HEK293 (cell line): ENCODE measurements at regions not wholly inside any gene's neighbourhood (a gene's known extent, or its start where the extent isn't known, plus 50 kb on each side); places are given as distances from the start of the nearest gene placed in this dataset.

Experiments used
- CTCF ChIA-PET: fragments of 350-600 bp; formaldehyde crosslinking; extraction: SDS; loops from one replicate; lab custom pipeline; 2021; ENCODE audit warnings: antibody characterized with exemption; lab: Yijun Ruan, JAX
- POLR2A ChIA-PET: fragments of 300-600 bp; formaldehyde crosslinking; extraction: SDS; loops from one replicate; lab custom pipeline; 2020; ENCODE audit warnings: antibody characterized with exemption, inconsistent platforms; lab: Yijun Ruan, JAX
- H3K27ac ChIP-seq: fragments of 200-500 bp; sonication (Bioruptor generic); 2 replicates; pipeline ENCODE4 v1.5.1; 2014; ENCODE audit warnings: low read depth, low read length, control low read depth, inconsistent platforms; ENCODE audit errors: extremely low read depth
- H3K36me3 ChIP-seq, 2 experiments: fragments of 200-500 bp in 1 of 2; sonication (Bioruptor generic) in 1 of 2; 1 replicate in 1 of 2; 2 replicates in 1 of 2; pipeline ENCODE4 v1.5.1; 2014 to 2017; ENCODE audit warnings: inconsistent platforms in 2 of 2, low read length in 2 of 2; ENCODE audit not compliant: control insufficient read depth in 2 of 2, insufficient read depth in 1 of 2
- H3K4me1 ChIP-seq: fragments of 200-500 bp; sonication (Bioruptor generic); 2 replicates; pipeline ENCODE4 v1.5.1; 2014; ENCODE audit warnings: mild to moderate bottlenecking, low read length, inconsistent platforms; ENCODE audit not compliant: control insufficient read depth, insufficient read depth
- H3K4me3 ChIP-seq: 2 replicates; pipeline ENCODE4 v1.5.1; 2011; ENCODE audit warnings: low read depth, mild to moderate bottlenecking, control low read depth, low read length, moderate library complexity
- H3K9me3 ChIP-seq: fragments of 200-500 bp; sonication (Bioruptor generic); 2 replicates; pipeline ENCODE4 v1.5.1; 2014; ENCODE audit warnings: low read depth, low read length, inconsistent platforms; ENCODE audit not compliant: control insufficient read depth, insufficient read depth
- HOXD13 ChIP-seq: sonication (generic); formaldehyde crosslinking; IDR thresholded peaks from 2 replicates; pipeline ENCODE4 v1.8.0; 2022; ENCODE audit warnings: missing genetic modification reagents, borderline replicate concordance
- KLF1 ChIP-seq: fragments of 450-650 bp; formaldehyde crosslinking; IDR thresholded peaks from 2 replicates; pipeline ENCODE4 v1.5.1; 2016; ENCODE audit warnings: missing biosample characterization, missing genetic modification characterization
- KLF7 ChIP-seq: fragments of 450-650 bp; formaldehyde crosslinking; IDR thresholded peaks from 2 replicates; pipeline ENCODE4 v1.5.1; 2016; ENCODE audit warnings: missing biosample characterization, missing genetic modification characterization, borderline replicate concordance
- KLF9 ChIP-seq: fragments of 450-650 bp; formaldehyde crosslinking; IDR thresholded peaks from 2 replicates; pipeline ENCODE4 v1.5.1; 2016; ENCODE audit warnings: missing biosample characterization, missing genetic modification characterization, low read depth
- MYNN ChIP-seq: fragments of 450-650 bp; formaldehyde crosslinking; IDR thresholded peaks from 2 replicates; pipeline ENCODE4 v1.5.1; 2016; ENCODE audit warnings: missing biosample characterization, missing genetic modification characterization, borderline replicate concordance
- OSR2 ChIP-seq: fragments of 450-650 bp; formaldehyde crosslinking; IDR thresholded peaks from 2 replicates; pipeline ENCODE4 v1.5.1; 2016; ENCODE audit warnings: missing biosample characterization, missing genetic modification characterization
- PBX3 ChIP-seq: sonication (generic); formaldehyde crosslinking; IDR thresholded peaks from 2 replicates; pipeline ENCODE4 v1.8.1; 2022; ENCODE audit warnings: mild to moderate bottlenecking, moderate library complexity, missing genetic modification reagents
- PRDM1 ChIP-seq: fragments of 450-650 bp; formaldehyde crosslinking; IDR thresholded peaks from 2 replicates; pipeline ENCODE4; 2016; ENCODE audit warnings: missing biosample characterization, missing genetic modification characterization
- SP3 ChIP-seq: fragments of 450-650 bp; formaldehyde crosslinking; IDR thresholded peaks from 2 replicates; pipeline ENCODE4 v1.5.1; 2016; ENCODE audit warnings: missing biosample characterization, missing genetic modification characterization
- ZBTB48 ChIP-seq: fragments of 450-650 bp; formaldehyde crosslinking; IDR thresholded peaks from 2 replicates; pipeline ENCODE4 v1.5.1; 2016; ENCODE audit warnings: missing biosample characterization, missing genetic modification characterization
- ZBTB8A ChIP-seq: fragments of 450-650 bp; formaldehyde crosslinking; IDR thresholded peaks from 2 replicates; pipeline ENCODE4 v1.5.1; 2016; ENCODE audit warnings: missing biosample characterization, missing genetic modification characterization
- ZFHX2 ChIP-seq: fragments of 450-650 bp; formaldehyde crosslinking; conservative IDR thresholded peaks from 2 replicates; pipeline ENCODE4 v1.5.1; 2016; ENCODE audit warnings: missing biosample characterization, missing genetic modification characterization
- ZNF132 ChIP-seq: fragments of 450-650 bp; formaldehyde crosslinking; IDR thresholded peaks from 2 replicates; pipeline ENCODE4 v1.5.1; 2017; ENCODE audit warnings: missing biosample characterization, missing genetic modification characterization, borderline replicate concordance
- ZNF138 ChIP-seq: fragments of 450-650 bp; formaldehyde crosslinking; IDR thresholded peaks from 2 replicates; pipeline ENCODE4 v1.5.1; 2016; ENCODE audit warnings: missing biosample characterization, missing genetic modification characterization, borderline replicate concordance
- ZNF18 ChIP-seq: fragments of 450-650 bp; formaldehyde crosslinking; IDR thresholded peaks from 2 replicates; pipeline ENCODE4 v1.5.1; 2016; ENCODE audit warnings: missing biosample characterization, missing genetic modification characterization
- ZNF184 ChIP-seq: fragments of 450-650 bp; IDR thresholded peaks from 2 replicates; pipeline ENCODE4 v1.5.1; 2018; ENCODE audit warnings: missing biosample characterization, mild to moderate bottlenecking, missing genetic modification characterization
- ZNF202 ChIP-seq: fragments of 450-650 bp; formaldehyde crosslinking; IDR thresholded peaks from 2 replicates; pipeline ENCODE4 v1.5.1; 2016; ENCODE audit warnings: missing biosample characterization, missing genetic modification characterization, borderline replicate concordance
- ZNF239 ChIP-seq: fragments of 450-650 bp; formaldehyde crosslinking; IDR thresholded peaks from 2 replicates; pipeline ENCODE4 v1.5.1; 2016; ENCODE audit warnings: missing biosample characterization, missing genetic modification characterization
- ZNF292 ChIP-seq: fragments of 450-650 bp; formaldehyde crosslinking; IDR thresholded peaks from 2 replicates; pipeline ENCODE4 v1.5.1; 2016; ENCODE audit warnings: low read depth, missing biosample characterization, missing genetic modification characterization, borderline replicate concordance
- ZNF433 ChIP-seq: fragments of 450-650 bp; formaldehyde crosslinking; IDR thresholded peaks from 2 replicates; pipeline ENCODE4 v1.5.1; 2016; ENCODE audit warnings: missing biosample characterization, missing genetic modification characterization, low read depth
- ZNF544 ChIP-seq: fragments of 450-650 bp; formaldehyde crosslinking; IDR thresholded peaks from 2 replicates; pipeline ENCODE4 v1.5.0; 2017; ENCODE audit warnings: missing biosample characterization, missing genetic modification characterization
- ZNF555 ChIP-seq: fragments of 450-650 bp; formaldehyde crosslinking; conservative IDR thresholded peaks from 2 replicates; pipeline ENCODE4 v1.5.1; 2017; ENCODE audit warnings: missing biosample characterization, mild to moderate bottlenecking, missing genetic modification characterization, inconsistent platforms
- ZNF558 ChIP-seq: fragments of 450-650 bp; formaldehyde crosslinking; IDR thresholded peaks from 2 replicates; pipeline ENCODE4 v1.5.1; 2016; ENCODE audit warnings: missing biosample characterization, missing genetic modification characterization
- ZNF560 ChIP-seq: fragments of 450-650 bp; formaldehyde crosslinking; IDR thresholded peaks from 2 replicates; pipeline ENCODE4 v1.5.1; 2017; ENCODE audit warnings: missing biosample characterization, missing genetic modification characterization, borderline replicate concordance
- ZNF610 ChIP-seq: fragments of 450-650 bp; formaldehyde crosslinking; IDR thresholded peaks from 2 replicates; pipeline ENCODE4 v1.5.1; 2016; ENCODE audit warnings: missing biosample characterization, missing genetic modification characterization, borderline replicate concordance
- ZNF707 ChIP-seq: fragments of 450-650 bp; formaldehyde crosslinking; IDR thresholded peaks from 2 replicates; pipeline ENCODE4 v1.5.1; 2016; ENCODE audit warnings: missing biosample characterization, missing genetic modification characterization
- ZNF747 ChIP-seq: fragments of 450-650 bp; formaldehyde crosslinking; IDR thresholded peaks from 2 replicates; pipeline ENCODE4 v1.5.1; 2016; ENCODE audit warnings: missing biosample characterization, missing genetic modification characterization
- TF ChIP-seq, protein P1 (sequence below): fragments of 450-650 bp; IDR thresholded peaks from 2 replicates; pipeline ENCODE4 v1.5.1; 2018; ENCODE audit warnings: missing biosample characterization, missing genetic modification characterization
- TF ChIP-seq, protein P2 (sequence below): fragments of 450-650 bp; formaldehyde crosslinking; optimal IDR thresholded peaks from 2 replicates; pipeline ENCODE3; 2016; ENCODE audit warnings: missing biosample characterization, mild to moderate bottlenecking, missing genetic modification characterization
- TF ChIP-seq, protein P3 (sequence below): fragments of 450-650 bp; formaldehyde crosslinking; IDR thresholded peaks from 2 replicates; pipeline ENCODE4 v1.5.1; 2016; ENCODE audit warnings: missing biosample characterization, missing genetic modification characterization

DNA sequence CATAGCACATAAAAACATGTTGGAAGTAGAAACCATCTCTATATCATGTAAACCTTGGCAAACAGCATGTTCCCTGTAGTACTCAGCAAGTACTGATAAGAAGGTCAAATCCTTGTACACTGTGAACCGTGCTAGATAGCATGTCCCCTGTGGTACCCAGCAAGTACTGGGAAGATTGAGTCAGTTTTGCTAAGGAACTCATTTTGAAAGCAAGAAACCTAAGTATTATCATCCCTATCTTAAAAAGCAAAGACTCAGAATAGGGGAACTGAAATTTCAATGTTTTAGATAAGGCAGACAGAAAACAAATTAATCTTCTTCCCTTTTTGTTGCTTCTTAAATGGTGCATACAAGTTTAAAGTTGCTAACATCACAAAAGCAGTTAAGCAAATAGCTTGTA is 180.2 kb downstream of the RBM46 start (continued):
- TF ChIP-seq ZNF138 (no peak), ZNF707 (tag by site-specific recombination) (no peak), ZNF544 (tag by site-specific recombination) (no peak), ZNF560 (tag by site-specific recombination) (no peak), PBX3 (no peak), ZNF747 (tag by site-specific recombination) (no peak), MYNN (tag by site-specific recombination) (no peak), ZNF132 (tag by site-specific recombination) (no peak), ZBTB8A (tag by site-specific recombination) (no peak), HOXD13 (CRISPR knock-in tag) (no peak), ZNF18 (tag by site-specific recombination) (no peak), ZNF558 (tag by site-specific recombination) (no peak), OSR2 (tag by site-specific recombination) (no peak), ZNF610 (no peak), ZNF555 (tag by site-specific recombination) (no peak)
- TF ChIP-seq, protein P1, sequence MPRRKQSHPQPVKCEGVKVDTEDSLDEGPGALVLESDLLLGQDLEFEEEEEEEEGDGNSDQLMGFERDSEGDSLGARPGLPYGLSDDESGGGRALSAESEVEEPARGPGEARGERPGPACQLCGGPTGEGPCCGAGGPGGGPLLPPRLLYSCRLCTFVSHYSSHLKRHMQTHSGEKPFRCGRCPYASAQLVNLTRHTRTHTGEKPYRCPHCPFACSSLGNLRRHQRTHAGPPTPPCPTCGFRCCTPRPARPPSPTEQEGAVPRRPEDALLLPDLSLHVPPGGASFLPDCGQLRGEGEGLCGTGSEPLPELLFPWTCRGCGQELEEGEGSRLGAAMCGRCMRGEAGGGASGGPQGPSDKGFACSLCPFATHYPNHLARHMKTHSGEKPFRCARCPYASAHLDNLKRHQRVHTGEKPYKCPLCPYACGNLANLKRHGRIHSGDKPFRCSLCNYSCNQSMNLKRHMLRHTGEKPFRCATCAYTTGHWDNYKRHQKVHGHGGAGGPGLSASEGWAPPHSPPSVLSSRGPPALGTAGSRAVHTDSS = no peak
- TF ChIP-seq, protein P2, sequence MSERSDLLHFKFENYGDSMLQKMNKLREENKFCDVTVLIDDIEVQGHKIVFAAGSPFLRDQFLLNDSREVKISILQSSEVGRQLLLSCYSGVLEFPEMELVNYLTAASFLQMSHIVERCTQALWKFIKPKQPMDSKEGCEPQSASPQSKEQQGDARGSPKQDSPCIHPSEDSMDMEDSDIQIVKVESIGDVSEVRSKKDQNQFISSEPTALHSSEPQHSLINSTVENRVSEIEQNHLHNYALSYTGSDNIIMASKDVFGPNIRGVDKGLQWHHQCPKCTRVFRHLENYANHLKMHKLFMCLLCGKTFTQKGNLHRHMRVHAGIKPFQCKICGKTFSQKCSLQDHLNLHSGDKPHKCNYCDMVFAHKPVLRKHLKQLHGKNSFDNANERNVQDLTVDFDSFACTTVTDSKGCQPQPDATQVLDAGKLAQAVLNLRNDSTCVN (tag by site-specific recombination) = no peak

DNA sequence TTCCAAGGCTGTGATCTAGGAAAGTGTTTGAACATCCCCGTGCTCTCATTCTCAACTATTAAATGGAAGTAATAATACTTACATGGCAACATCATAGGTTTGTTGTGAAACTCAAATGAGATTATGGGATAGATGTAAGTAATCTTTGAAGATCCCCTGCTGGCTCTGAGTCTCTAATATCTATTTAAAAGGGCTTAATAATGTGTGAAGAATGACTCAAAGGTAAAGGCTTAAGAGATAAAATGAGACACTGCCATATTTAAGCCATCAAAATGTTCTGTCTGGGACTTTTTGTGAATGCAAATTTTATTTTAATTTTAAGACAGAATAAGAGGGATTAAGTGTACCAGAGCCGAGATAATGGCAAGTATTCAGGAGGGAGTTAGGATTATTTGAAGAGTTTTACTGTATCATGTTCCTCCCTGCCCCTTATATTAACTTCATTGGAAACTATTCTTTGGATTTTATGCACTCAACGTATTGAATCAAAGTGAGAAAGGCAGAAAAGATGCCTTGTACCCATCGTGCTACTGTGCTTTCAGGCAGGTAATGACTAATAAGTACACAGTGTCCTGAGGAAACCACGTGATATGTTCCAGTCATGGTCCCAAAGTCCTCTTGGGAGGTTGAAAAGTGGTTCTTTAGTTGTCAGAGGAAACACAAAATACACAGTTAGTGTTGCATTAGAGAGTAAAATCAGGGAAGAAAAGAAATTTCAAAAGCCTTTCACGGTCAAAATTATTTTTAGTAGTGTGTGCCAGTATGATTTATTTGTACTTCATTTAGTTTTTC is 192.4 kb downstream of the RBM46 start:
- H3K4me1 ChIP-seq = no peaks in the 10 kb centered on the region
- no peaks in the 10 kb centered on the region for H3K36me3 ChIP-seq
- no peak overlapping the region for H3K4me3 ChIP-seq
- ChIA-PET CTCF (interaction anchor here (2.0 kb wide), 1 partner anchor 9 kb away, joined by 8 read pairs; no protein-coding TSS in a partner anchor), POLR2A (no interaction called here)
- H3K9me3 ChIP-seq = no peaks in the 10 kb centered on the region
- no peak overlapping the region for H3K27ac ChIP-seq
- TF ChIP-seq PRDM1 (no peak), ZFHX2 (tag by site-specific recombination) (no peak), KLF1 (no peak), KLF9 (tag by site-specific recombination) (no peak), ZNF239 (tag by site-specific recombination) (no peak), ZBTB48 (no peak), ZBTB8A (tag by site-specific recombination) (no peak), MYNN (tag by site-specific recombination) (no peak), SP3 (tag by site-specific recombination) (no peak), KLF7 (tag by site-specific recombination) (no peak), ZNF184 (no peak), ZNF292 (tag by site-specific recombination) (no peak), ZNF433 (tag by site-specific recombination) (no peak), ZNF202 (tag by site-specific recombination) (no peak)
- TF ChIP-seq, protein P3, sequence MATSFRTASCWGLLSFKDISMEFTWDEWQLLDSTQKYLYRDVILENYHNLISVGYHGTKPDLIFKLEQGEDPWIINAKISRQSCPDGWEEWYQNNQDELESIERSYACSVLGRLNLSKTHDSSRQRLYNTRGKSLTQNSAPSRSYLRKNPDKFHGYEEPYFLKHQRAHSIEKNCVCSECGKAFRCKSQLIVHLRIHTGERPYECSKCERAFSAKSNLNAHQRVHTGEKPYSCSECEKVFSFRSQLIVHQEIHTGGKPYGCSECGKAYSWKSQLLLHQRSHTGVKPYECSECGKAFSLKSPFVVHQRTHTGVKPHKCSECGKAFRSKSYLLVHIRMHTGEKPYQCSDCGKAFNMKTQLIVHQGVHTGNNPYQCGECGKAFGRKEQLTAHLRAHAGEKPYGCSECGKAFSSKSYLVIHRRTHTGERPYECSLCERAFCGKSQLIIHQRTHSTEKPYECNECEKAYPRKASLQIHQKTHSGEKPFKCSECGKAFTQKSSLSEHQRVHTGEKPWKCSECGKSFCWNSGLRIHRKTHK (tag by site-specific recombination) = no peak
